Small intestine (tissue), 7 donors: ENCODE measurements at regions not wholly inside any gene's neighbourhood (a gene's known extent, or its start where the extent isn't known, plus 50 kb on each side); places are given as distances from the start of the nearest gene placed in this dataset.
A peak's percentile ranks its signal among the peaks of the same experiment; 100 is the strongest.

Experiments
- DNase-seq, 2 donors: peaks; one replicate each; pipeline versions ENCODE4 v3.0.0 to v3.0.0-alpha.2; 2013
- FAIRE-seq: peaks from 2 replicates; lab custom pipeline; 2012; peaks lifted over from hg19 to GRCh38; lab: Jason Lieb, UNC
- H3K27ac ChIP-seq, 3 donors: one replicate each; pipeline ENCODE4 v1.5.1; 2013; ENCODE audit warnings: low read length in 2 of 3, mild to moderate bottlenecking in 2 of 3, control low read depth in 1 of 3, inconsistent platforms in 1 of 3, low read depth in 1 of 3, moderate library complexity in 1 of 3
- H3K27me3 ChIP-seq, 3 donors: one replicate each; pipeline ENCODE4 v1.6.1; 2013; ENCODE audit warnings: low read length in 3 of 3, inconsistent platforms in 1 of 3; ENCODE audit not compliant: control insufficient read depth in 3 of 3, insufficient read depth in 3 of 3
- H3K36me3 ChIP-seq, 3 donors: one replicate each; pipeline ENCODE4 v1.6.1; 2013; ENCODE audit warnings: low read length in 3 of 3, inconsistent platforms in 1 of 3, low read depth in 1 of 3, mild to moderate bottlenecking in 1 of 3, moderate library complexity in 1 of 3; ENCODE audit not compliant: control insufficient read depth in 3 of 3, insufficient read depth in 2 of 3
- H3K4me1 ChIP-seq, 3 donors: one replicate each; pipeline ENCODE4 v1.6.1; 2013; ENCODE audit warnings: low read length in 2 of 3, inconsistent platforms in 1 of 3, low read depth in 1 of 3, mild to moderate bottlenecking in 1 of 3, moderate library complexity in 1 of 3; ENCODE audit not compliant: control insufficient read depth in 3 of 3, insufficient read depth in 2 of 3
- H3K4me3 ChIP-seq, 3 donors: one replicate each; pipeline ENCODE4 v1.5.1; 2013; ENCODE audit warnings: low read length in 3 of 3, control low read depth in 1 of 3, inconsistent platforms in 1 of 3, low read depth in 1 of 3, mild to moderate bottlenecking in 1 of 3, moderate library complexity in 1 of 3
- H3K9me3 ChIP-seq, 2 donors: one replicate each; pipeline ENCODE4 v1.6.1; 2013; ENCODE audit warnings: low read depth in 1 of 2, low read length in 1 of 2; ENCODE audit not compliant: control insufficient read depth in 2 of 2, insufficient read depth in 1 of 2
- WGBS, 3 donors: extraction: QIAGEN DNeasy Blood & Tissue Kit; methylation state at CpG; one replicate each; pipeline ENCODE4 v1.1.7; 2013; 5-methylcytosine and 5-hydroxymethylcytosine counted together
- donor health status: healthy with polysubstance abuse.
- donor health status: control.
- donor health status: control.
- donor health status: Bipolar disorder and iron deficiency.
- donor health status: healthy.

DNA sequence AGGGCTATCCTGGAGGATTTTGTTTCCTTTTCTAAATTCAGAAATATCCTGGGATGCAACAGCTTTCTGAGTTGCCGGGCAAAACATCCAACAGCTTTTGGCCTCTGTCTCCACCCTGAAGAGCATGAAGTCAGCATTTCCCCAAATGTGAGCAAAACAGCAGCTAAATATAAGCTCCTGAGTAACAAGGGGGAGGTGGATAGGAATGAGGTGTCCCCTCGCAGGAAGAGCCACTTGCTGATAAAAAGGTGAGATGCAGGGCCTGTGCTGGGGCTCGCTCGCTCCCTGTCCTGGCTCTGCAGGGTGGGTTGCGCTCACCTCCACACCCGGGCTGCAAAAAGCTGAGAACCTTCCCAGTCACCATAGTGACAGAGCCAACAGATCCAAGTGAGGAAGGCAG is 264.3 kb downstream of the ZEB1 start:
- Histone ChIP-seq H3K27ac (peak overlapping the region in 1 of 3 donors; percentile 29), H3K27me3 (no peaks in the 10 kb centered on the region)
- DNase-seq, result no peak

DNA sequence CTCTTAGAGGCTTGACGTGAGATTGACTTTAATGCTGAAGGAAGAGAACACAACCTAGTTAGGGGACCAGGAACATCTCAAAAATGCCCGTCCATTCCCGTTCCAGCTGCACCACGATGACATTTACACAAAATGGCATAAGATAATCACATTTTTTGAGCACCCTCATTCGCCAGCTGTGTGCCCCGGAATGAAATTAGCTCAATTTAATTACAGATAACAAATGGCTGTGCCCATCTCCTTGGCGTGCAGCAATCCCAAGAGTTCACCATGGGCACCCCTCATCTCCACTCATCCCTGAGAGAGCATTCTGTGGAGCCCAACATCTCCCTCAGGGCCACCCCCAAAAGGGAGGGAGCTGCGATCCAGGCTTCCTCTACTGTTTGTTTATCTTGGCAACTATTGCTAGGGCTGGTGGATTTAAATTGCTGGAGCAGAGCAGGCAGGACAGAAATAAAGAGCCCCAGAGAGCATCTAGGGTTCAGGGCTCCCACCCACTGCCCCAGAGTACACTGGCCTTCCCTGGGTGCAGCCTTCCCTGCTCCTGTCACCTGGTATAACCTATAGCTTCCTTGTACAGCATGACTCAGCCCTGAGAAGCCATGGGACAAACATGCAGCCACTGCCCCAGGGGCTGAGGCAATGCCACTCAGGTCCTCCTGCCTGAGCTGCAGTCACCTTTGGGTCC is 263.5 kb downstream of the ZEB1 start:
- DNase-seq (peak in 1 of 2 donors; percentile 24), FAIRE-seq (no peak)
- Histone ChIP-seq H3K9me3 (peaks cover 0 to 8% of the 10 kb centered on the region in 2 donors), H3K27ac (peak overlapping the region in 1 of 3 donors; percentile 29), H3K27me3 (no peaks in the 10 kb centered on the region), H3K4me3 (no peak overlapping the region), H3K36me3 (no peaks in the 10 kb centered on the region), H3K4me1 (peaks cover 0 to 5% (median 3%) of the 10 kb centered on the region in 3 donors)
- 54 to 67% (median 62%) methylated on average over 8 of the region's 8 CpGs for WGBS, 3 donors

More for the DNA sequence above, 264.3 kb downstream of the ZEB1 start:
- WGBS, 3 donors, result 53 to 72% (median 71%) methylated on average over 6 of the region's 6 CpGs
- peaks cover 0 to 5% (median 3%) of the 10 kb centered on the region in 3 donors for H3K4me1 ChIP-seq
- peaks cover 0 to 11% of the 10 kb centered on the region in 2 donors for H3K9me3 ChIP-seq
- H3K36me3 ChIP-seq, result no peaks in the 10 kb centered on the region
- no peak overlapping the region for H3K4me3 ChIP-seq
- no peak for FAIRE-seq

DNA sequence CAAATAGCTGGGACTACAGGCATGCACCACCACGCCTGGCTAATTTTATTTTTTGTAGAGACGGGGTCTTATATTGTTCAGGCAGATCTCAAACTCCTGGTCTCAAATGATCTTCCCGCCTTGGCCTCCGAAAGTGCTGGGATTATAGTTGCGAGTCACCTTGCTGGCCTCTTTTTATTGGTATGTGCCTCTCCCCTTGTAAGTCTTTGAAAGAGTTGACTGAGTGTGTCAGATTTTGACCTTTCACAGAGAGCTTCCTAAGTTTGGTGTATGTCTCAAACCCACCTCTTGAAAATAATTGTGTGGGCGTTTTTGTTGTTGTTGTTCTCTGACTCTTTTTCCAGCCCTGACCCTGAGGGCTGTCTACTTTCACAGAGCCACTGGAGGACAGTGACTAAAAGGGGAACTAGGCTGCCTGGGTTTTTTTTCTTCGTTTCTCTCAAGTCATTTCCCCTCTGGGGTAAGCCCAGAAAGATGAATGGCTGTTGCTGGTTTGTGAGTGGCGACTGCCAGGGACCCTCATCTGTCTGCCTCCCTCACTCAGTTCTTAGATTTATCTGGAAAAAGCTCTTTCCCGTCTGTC is 262.8 kb downstream of the ZEB1 start:
- peaks cover 0 to 9% of the 10 kb centered on the region in 2 donors for H3K9me3 ChIP-seq
- H3K36me3 ChIP-seq, result no peaks in the 10 kb centered on the region
- FAIRE-seq (no peak), DNase-seq (no peak)
- H3K4me3 ChIP-seq, result no peak overlapping the region
- H3K4me1 ChIP-seq, result peaks cover 0 to 5% (median 3%) of the 10 kb centered on the region in 3 donors
- peak overlapping the region in 1 of 3 donors; percentile 29 for H3K27ac ChIP-seq
- 59 to 61% (median 61%) methylated on average over 9 of the region's 9 CpGs for WGBS, 3 donors
- H3K27me3 ChIP-seq, result no peaks in the 10 kb centered on the region

DNA sequence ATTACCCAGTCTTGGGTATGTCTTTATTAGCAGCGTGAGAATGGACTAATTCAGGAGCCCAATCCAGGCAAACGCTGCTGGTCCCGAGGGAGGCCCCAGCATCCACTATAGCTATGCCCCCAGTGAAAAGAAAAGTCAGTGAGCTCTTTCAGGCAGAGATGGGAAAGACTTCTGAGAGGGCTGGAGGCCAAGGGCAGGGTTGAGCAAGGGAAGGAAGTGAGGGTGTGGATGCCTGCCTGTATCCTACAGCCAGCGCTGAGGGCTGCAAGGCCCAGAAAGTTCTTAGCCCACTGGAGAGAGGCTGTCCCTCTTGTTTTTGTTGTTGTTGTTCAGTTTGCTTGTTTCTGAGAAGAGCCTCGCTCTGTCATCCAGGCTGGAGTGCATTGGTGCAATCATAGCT is 261.6 kb downstream of the ZEB1 start:
- peaks cover 0 to 10% of the 10 kb centered on the region in 2 donors for H3K9me3 ChIP-seq
- no peak overlapping the region for H3K4me3 ChIP-seq
- DNase-seq, result no peak
- no peaks in the 10 kb centered on the region for H3K27me3 ChIP-seq
- no peaks in the 10 kb centered on the region for H3K36me3 ChIP-seq
- 78 to 85% (median 81%) methylated on average over 5 of the region's 5 CpGs for WGBS, 3 donors
- no peak for FAIRE-seq
- no peak overlapping the region for H3K27ac ChIP-seq
- peaks cover 0 to 5% (median 3%) of the 10 kb centered on the region in 3 donors for H3K4me1 ChIP-seq
